H9 (cell line): ENCODE measurements at regions not wholly inside any gene's neighbourhood (a gene's known extent, or its start where the extent isn't known, plus 50 kb on each side); places are given as distances from the start of the nearest gene placed in this dataset.

ENCODE experiments used
- DNase-seq: peaks from one replicate; pipeline ENCODE4 v3.0.0-alpha.2; 2017
- H2AFZ ChIP-seq: one replicate; pipeline ENCODE4 v1.6.1; 2013; ENCODE audit warnings: mild to moderate bottlenecking, low read length, control low read depth, moderate library complexity
- H2AK5ac ChIP-seq: 2 replicates; pipeline ENCODE4 v1.6.1; 2013; ENCODE audit warnings: low read length, control low read depth, mixed read lengths; ENCODE audit not compliant: insufficient read length
- H2BK120ac ChIP-seq: one replicate; pipeline ENCODE4 v1.6.1; 2013; ENCODE audit warnings: low read depth, mild to moderate bottlenecking, low read length, control low read depth, inconsistent platforms; ENCODE audit not compliant: poor library complexity, severe bottlenecking
- H2BK12ac ChIP-seq: 2 replicates; pipeline ENCODE4 v1.6.1; 2013; ENCODE audit warnings: low read length, control low read depth, mixed read lengths, low read depth; ENCODE audit not compliant: insufficient read length
- H2BK15ac ChIP-seq: 2 replicates; pipeline ENCODE4 v1.6.1; 2013; ENCODE audit warnings: low read depth, low read length, control low read depth
- H2BK20ac ChIP-seq: one replicate; pipeline ENCODE4 v1.6.1; 2013; ENCODE audit warnings: low read depth, mild to moderate bottlenecking, low read length, control low read depth, inconsistent platforms; ENCODE audit not compliant: poor library complexity, severe bottlenecking
- H2BK5ac ChIP-seq: 2 replicates; pipeline ENCODE4 v1.6.1; 2013; ENCODE audit warnings: low read length, control low read depth, mixed read lengths; ENCODE audit not compliant: insufficient read length
- H3K14ac ChIP-seq: 2 replicates; pipeline ENCODE4 v1.6.1; 2013; ENCODE audit warnings: low read length, control low read depth; ENCODE audit not compliant: insufficient read depth
- H3K18ac ChIP-seq: 2 replicates; pipeline ENCODE4 v1.6.1; 2013; ENCODE audit warnings: low read depth, mild to moderate bottlenecking, mixed read lengths, low read length, control low read depth; ENCODE audit not compliant: insufficient read length
- H3K23ac ChIP-seq: 2 replicates; pipeline ENCODE4 v1.6.1; 2013; ENCODE audit warnings: low read length, control low read depth, mixed read lengths, low read depth; ENCODE audit not compliant: insufficient read length
- H3K23me2 ChIP-seq: 2 replicates; pipeline ENCODE4 v1.6.1; 2013; ENCODE audit warnings: low read depth, mild to moderate bottlenecking, mixed read lengths, low read length, control low read depth; ENCODE audit not compliant: insufficient read length, poor library complexity, severe bottlenecking
- H3K27ac ChIP-seq: 2 replicates; pipeline ENCODE4 v1.5.1; 2013; ENCODE audit warnings: low read length, control low read depth, mixed read lengths, low read depth; ENCODE audit not compliant: insufficient read length
- H3K27me3 ChIP-seq: 2 replicates; pipeline ENCODE4 v1.6.1; 2013; ENCODE audit warnings: low read length, control low read depth, inconsistent platforms; ENCODE audit not compliant: insufficient read depth
- H3K4ac ChIP-seq: 2 replicates; pipeline ENCODE4 v1.6.1; 2013; ENCODE audit warnings: low read depth, mild to moderate bottlenecking, control low read depth, inconsistent platforms, low read length, moderate library complexity
- H3K4me1 ChIP-seq: 2 replicates; pipeline ENCODE4 v1.6.1; 2013; ENCODE audit warnings: low read length, control low read depth, inconsistent platforms; ENCODE audit not compliant: insufficient read depth
- H3K4me2 ChIP-seq: 2 replicates; pipeline ENCODE4 v1.6.1; 2013; ENCODE audit warnings: low read length, control low read depth, mixed read lengths; ENCODE audit not compliant: insufficient read length, insufficient read depth
- H3K56ac ChIP-seq: 2 replicates; pipeline ENCODE4 v1.6.1; 2013; ENCODE audit warnings: low read depth, mild to moderate bottlenecking, mixed read lengths, low read length, control low read depth; ENCODE audit not compliant: insufficient read length
- H3K79me1 ChIP-seq: 2 replicates; pipeline ENCODE4 v1.6.1; 2013; ENCODE audit warnings: low read depth, mild to moderate bottlenecking, moderate library complexity, low read length, control low read depth, inconsistent platforms; ENCODE audit not compliant: insufficient read depth, poor library complexity, severe bottlenecking
- H3K79me2 ChIP-seq: 2 replicates; pipeline ENCODE4 v1.6.1; 2013; ENCODE audit warnings: low read length, control low read depth, inconsistent platforms; ENCODE audit not compliant: insufficient read depth
- H3K9ac ChIP-seq: 2 replicates; pipeline ENCODE4 v1.6.1; 2013; ENCODE audit warnings: low read length, control low read depth, mixed read lengths; ENCODE audit not compliant: insufficient read length; ENCODE audit errors: extremely low read depth
- H3K9me3 ChIP-seq: one replicate; pipeline ENCODE4 v1.6.1; 2013; ENCODE audit warnings: low read depth, low read length, inconsistent platforms; ENCODE audit not compliant: control insufficient read depth
- H3T11ph ChIP-seq: one replicate; pipeline ENCODE4 v1.6.1; 2013; ENCODE audit warnings: mild to moderate bottlenecking, low read length, control low read depth, inconsistent platforms
- H4K20me1 ChIP-seq: one replicate; pipeline ENCODE4 v1.6.1; 2013; ENCODE audit not compliant: control insufficient read depth, insufficient read length, insufficient read depth
- H4K5ac ChIP-seq: 2 replicates; pipeline ENCODE4 v1.6.1; 2013; ENCODE audit warnings: low read depth, mild to moderate bottlenecking, mixed read lengths, low read length, control low read depth; ENCODE audit not compliant: insufficient read length
- H4K8ac ChIP-seq: replicated peaks from 2 replicates; pipeline ENCODE4 v1.6.1; 2013; ENCODE audit warnings: low read length, control low read depth, mixed read lengths, low read depth; ENCODE audit not compliant: insufficient read length
- H4K91ac ChIP-seq: 2 replicates; pipeline ENCODE4 v1.6.1; 2013; ENCODE audit warnings: low read depth, mild to moderate bottlenecking, moderate library complexity, mixed read lengths, low read length, control low read depth; ENCODE audit not compliant: insufficient read length
- H3K27ac Mint-ChIP-seq, 3 experiments: 2 replicates in 2 of 3; 3 replicates in 1 of 3; pipeline ENCODE4 v1.8.0; 2020 to 2021; ENCODE audit warnings: mixed read lengths in 3 of 3, mild to moderate bottlenecking in 1 of 3, moderate library complexity in 1 of 3
- H3K27me3 Mint-ChIP-seq: 2 replicates; pipeline ENCODE4 v1.8.0; 2021; ENCODE audit warnings: low read depth, mild to moderate bottlenecking, moderate library complexity, mixed read lengths
- H3K36me3 Mint-ChIP-seq, 3 experiments: 2 replicates in 2 of 3; 3 replicates in 1 of 3; pipeline ENCODE4 v1.8.0; 2020 to 2021; ENCODE audit warnings: low read depth in 3 of 3, mixed read lengths in 3 of 3; ENCODE audit not compliant: insufficient read depth in 1 of 3
- H3K4me1 Mint-ChIP-seq, 2 experiments: 2 replicates each; pipeline ENCODE4 v1.8.0; 2020; ENCODE audit warnings: mixed read lengths in 2 of 2
- H3K4me3 Mint-ChIP-seq, 2 experiments: 2 replicates in 1 of 2; 3 replicates in 1 of 2; pipeline ENCODE4 v1.8.0; 2020 to 2021; ENCODE audit warnings: mild to moderate bottlenecking in 2 of 2, mixed read lengths in 2 of 2, moderate library complexity in 1 of 2
- H3K9me3 Mint-ChIP-seq, 2 experiments: 2 replicates in 1 of 2; 3 replicates in 1 of 2; pipeline ENCODE4 v1.8.0; 2020; ENCODE audit warnings: mild to moderate bottlenecking in 2 of 2, mixed read lengths in 2 of 2, moderate library complexity in 1 of 2
- WGBS: extraction: QIAGEN DNeasy Blood & Tissue Kit; methylation state at CpG from one replicate; pipeline ENCODE4 v1.1.7; 2013; ENCODE audit warnings: missing lambda C conversion rate, low lambda C conversion rate, mixed read lengths; ENCODE audit not compliant: insufficient read length; ENCODE audit errors: extremely low coverage; 5-methylcytosine and 5-hydroxymethylcytosine counted together
- TF ChIP-seq, protein P1 (sequence below): fragments of 200-600 bp; sonication (generic); conservative IDR thresholded peaks from 3 replicates; pipeline ENCODE4 v1.8.0; 2021; ENCODE audit warnings: antibody characterized with exemption, mild to moderate bottlenecking

DNA sequence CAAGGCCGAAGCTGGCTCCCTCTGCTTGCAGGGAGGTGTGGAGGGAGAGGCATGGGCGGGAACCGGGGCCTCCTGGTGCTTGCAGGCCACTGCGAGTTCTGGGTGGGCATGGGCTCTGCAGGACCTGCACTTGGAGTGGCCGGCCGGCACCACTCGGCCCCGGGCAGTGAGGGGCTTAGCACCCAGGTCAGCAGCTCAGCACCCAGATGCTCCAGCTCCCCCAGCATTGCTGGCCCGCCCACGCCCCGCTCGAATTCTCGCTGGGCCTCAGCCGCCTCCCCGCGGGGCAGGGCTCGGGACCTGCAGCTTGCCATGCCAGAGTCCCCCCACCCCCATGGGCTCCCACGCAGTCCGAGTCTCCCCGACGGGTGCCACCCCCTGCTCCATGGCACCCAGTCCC is 176.2 kb upstream of the FAM98A start:
- no peak overlapping the region for H2AK5ac ChIP-seq
- H3K23ac ChIP-seq = no peak overlapping the region
- Mint-ChIP-seq H3K9me3 (peaks cover 20 to 27% of the 10 kb centered on the region in 2 experiments), H3K27ac (no peak overlapping the region), H3K36me3 (peaks cover 10 to 19% (median 11%) of the 10 kb centered on the region in 3 experiments), H3K4me3 (no peak overlapping the region), H3K4me1 (0 out of 4 replicates have a peak, but pooled peaks cover 0 to 3% of the 10 kb centered on the region in 2 experiments), H3K27me3 (no peaks in the 10 kb centered on the region; the same call in 1 of the 2 replicates)
- no peak overlapping the region for H3T11ph ChIP-seq
- no peaks in the 10 kb centered on the region for H3K27me3 ChIP-seq
- no peak overlapping the region for H2BK20ac ChIP-seq
- H3K18ac ChIP-seq = no peak overlapping the region
- DNase-seq = no peak
- no peaks in the 10 kb centered on the region for H3K4me1 ChIP-seq
- no peak overlapping the region for H4K5ac ChIP-seq
- no peak overlapping the region for H3K9ac ChIP-seq
- TF ChIP-seq, protein P1, sequence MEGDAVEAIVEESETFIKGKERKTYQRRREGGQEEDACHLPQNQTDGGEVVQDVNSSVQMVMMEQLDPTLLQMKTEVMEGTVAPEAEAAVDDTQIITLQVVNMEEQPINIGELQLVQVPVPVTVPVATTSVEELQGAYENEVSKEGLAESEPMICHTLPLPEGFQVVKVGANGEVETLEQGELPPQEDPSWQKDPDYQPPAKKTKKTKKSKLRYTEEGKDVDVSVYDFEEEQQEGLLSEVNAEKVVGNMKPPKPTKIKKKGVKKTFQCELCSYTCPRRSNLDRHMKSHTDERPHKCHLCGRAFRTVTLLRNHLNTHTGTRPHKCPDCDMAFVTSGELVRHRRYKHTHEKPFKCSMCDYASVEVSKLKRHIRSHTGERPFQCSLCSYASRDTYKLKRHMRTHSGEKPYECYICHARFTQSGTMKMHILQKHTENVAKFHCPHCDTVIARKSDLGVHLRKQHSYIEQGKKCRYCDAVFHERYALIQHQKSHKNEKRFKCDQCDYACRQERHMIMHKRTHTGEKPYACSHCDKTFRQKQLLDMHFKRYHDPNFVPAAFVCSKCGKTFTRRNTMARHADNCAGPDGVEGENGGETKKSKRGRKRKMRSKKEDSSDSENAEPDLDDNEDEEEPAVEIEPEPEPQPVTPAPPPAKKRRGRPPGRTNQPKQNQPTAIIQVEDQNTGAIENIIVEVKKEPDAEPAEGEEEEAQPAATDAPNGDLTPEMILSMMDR = no peak
- H3K14ac ChIP-seq = no peak overlapping the region
- H3K9me3 ChIP-seq = no peaks in the 10 kb centered on the region
- H2BK120ac ChIP-seq = no peak overlapping the region
- H3K27ac ChIP-seq = no peak overlapping the region
- H4K20me1 ChIP-seq = no peaks in the 10 kb centered on the region
- H4K8ac ChIP-seq = no peak overlapping the region
- no peaks in the 10 kb centered on the region for H3K23me2 ChIP-seq
- H3K79me2 ChIP-seq = no peaks in the 10 kb centered on the region
- no CpG with 5 or more reads among the region's 21 CpGs for WGBS
- no peak overlapping the region for H3K4ac ChIP-seq
- no peak overlapping the region for H2AFZ ChIP-seq
- H2BK15ac ChIP-seq = no peak overlapping the region
- no peak overlapping the region for H2BK12ac ChIP-seq
- H4K91ac ChIP-seq = no peak overlapping the region
- H3K79me1 ChIP-seq = no peaks in the 10 kb centered on the region
- H2BK5ac ChIP-seq = no peak overlapping the region
- H3K4me2 ChIP-seq = no peak overlapping the region
- H3K56ac ChIP-seq = no peak overlapping the region
